HG02885 (cell line): ENCODE measurements at regions not wholly inside any gene's neighbourhood (a gene's known extent, or its start where the extent isn't known, plus 50 kb on each side); places are given as distances from the start of the nearest gene placed in this dataset.
A peak's percentile ranks its signal among the peaks of the same experiment; 100 is the strongest.

Source experiments
- ATAC-seq: cut with Tn5 transposase; IDR thresholded peaks from one replicate; pipeline ENCODE4 v1.9.1; 2021; ENCODE audit warnings: mild to moderate bottlenecking; ENCODE audit not compliant: unreplicated experiment, poor library complexity

- ATAC-seq, result no peak
Observed at GRCh38 chr2:125455110-125455509, 1200.8 kb upstream of the GYPC start.

DNA sequence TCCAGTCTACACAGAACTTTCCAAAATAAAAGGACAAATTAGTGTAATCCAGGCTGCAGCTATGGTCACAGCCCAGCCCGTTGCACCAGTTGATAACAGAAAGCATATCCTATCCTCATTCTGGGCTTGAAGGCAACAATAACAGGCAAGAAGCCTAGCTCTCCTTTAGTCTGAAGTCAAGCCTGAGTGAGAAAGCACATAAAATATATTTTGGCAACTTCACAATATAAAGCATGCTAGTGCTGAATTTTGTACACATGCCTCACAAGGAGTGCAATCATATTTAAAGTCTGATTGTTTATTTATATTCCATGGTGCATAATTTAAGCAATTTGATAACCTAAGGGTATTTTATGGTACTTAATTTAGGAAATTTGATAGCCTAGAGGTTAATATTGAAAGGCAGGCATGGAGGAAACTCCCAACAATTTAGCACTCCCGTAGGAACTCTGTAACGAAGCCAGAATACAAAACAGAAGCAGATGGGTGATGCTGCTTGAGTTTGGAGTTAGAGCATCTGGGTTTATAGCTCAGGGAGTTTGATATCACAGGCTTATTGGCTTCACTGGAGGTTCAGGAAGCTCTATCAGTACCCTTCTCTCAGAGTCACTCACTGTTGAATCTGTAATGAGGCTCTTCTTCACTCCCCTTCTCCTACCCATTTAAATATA lies 1199.1 kb upstream of the GYPC start:
- ATAC-seq, result no peak

- peak; percentile 68 for ATAC-seq
Observed at GRCh38 chr2:125471963-125472362, 1184.0 kb upstream of the GYPC start.

- ATAC-seq, result no peak
Observed at GRCh38 chr2:125479143-125479636, 1176.8 kb upstream of the GYPC start.

- ATAC-seq, result no peak
Observed at GRCh38 chr2:125490308-125490707, 1165.7 kb upstream of the GYPC start.

DNA sequence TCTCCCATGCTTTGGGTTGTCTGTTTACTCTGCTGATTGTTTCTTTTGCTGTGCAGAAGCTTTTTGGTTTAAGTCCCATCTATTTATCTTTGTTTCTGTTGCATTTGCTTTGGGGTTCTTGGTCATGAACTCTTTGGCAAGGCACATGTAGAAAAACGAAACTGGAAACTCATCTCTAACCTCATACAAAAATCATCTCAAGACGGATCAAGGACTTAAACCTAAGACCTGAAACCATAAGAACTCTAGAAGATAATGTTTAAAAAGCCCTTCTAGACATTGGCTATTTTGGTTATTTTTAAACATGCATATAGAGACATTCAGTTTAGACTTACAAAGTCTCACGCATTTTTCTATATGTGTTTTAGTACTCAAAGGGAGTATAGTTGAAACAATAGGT lies 1164.3 kb upstream of the GYPC start:
- no peak for ATAC-seq

DNA sequence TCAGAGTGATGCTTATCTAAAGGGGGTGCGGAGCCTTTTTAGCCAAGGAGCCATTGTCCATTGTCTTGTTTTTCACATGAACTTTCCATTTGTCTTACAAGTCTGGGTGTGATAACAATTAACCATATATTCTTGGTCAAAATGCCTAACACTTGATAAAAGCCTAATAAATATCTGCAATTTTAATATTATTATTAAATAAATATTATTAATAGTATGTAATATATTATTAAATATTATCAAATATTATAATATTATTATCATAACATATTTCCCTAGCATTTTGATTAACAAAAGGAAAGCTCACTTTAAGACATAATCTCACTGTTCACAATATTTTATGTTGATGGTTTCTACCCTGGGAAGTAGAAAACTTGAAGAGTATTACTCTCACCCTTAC lies 1143.6 kb upstream of the GYPC start:
- ATAC-seq, result no peak

- ATAC-seq, result peak; percentile 89
Observed at GRCh38 chr2:125516496-125517109, 1139.4 kb upstream of the GYPC start.

DNA sequence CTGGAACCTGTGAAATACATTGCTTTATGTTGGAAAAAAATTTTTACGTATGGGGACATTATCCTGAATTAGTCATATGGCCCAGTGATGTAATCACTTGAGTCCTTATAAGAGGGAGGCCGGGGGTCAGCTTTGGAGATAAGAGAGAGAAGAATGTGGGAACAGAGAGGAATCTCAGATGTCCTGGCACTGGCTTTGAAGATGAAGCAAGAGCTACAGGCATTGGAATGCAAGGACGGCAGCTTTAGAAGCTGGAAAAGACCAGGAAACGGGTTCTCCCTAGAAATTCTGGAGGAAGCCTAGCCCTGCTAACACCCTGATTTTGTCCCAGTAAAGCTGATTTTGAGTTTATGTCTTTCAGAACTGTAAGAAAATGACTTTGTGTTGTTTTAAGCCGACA lies 1129.9 kb upstream of the GYPC start:
- ATAC-seq, result no peak

GRCh38 chr2:125535089-125535488 lies 1120.9 kb upstream of the GYPC start:
- no peak for ATAC-seq

- ATAC-seq, result no peak
Observed at GRCh38 chr2:125543968-125544514, 1111.9 kb upstream of the GYPC start.

GRCh38 chr2:125553768-125554167 lies 1102.2 kb upstream of the GYPC start:
- ATAC-seq, result no peak

GRCh38 chr2:125554956-125555355 lies 1101.0 kb upstream of the GYPC start:
- no peak for ATAC-seq

DNA sequence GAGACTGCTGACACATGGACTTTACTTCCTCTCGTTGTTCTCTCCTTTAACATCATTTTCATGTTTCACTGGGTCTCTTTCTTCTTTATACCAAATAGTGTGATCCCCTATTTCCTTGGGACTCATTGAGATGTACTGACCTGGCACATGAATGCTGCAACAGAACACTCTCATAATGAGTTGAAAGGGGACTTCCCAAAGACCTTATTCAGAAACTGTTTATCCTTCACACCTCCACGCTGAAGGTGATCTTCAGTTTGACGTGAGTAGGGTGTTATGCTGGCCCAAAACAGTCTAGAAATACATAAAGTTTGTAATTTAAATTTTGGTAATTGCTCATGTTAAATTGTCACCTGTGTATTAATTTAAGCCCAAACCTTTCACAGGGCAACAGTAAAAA lies 1096.8 kb upstream of the GYPC start:
- ATAC-seq, result no peak

DNA sequence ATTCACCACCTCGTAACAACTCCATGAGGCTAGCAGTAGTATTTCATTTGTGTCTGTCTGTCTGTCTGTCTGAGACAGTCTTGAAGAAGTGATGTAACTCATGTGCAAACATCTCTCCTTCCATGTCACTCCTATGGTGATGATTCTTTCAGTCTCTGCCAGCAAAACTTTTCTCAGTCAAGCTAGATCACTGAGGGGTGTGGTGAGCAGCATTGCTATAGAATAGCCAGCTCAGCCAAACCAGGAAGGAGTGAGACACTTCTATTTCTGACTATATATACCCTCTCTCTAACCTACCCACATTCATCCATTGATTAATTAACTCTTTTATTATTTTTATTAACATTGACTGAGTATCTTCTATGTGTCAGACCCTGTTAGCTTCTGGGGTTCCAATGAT lies 1095.1 kb upstream of the GYPC start:
- ATAC-seq, result no peak

DNA sequence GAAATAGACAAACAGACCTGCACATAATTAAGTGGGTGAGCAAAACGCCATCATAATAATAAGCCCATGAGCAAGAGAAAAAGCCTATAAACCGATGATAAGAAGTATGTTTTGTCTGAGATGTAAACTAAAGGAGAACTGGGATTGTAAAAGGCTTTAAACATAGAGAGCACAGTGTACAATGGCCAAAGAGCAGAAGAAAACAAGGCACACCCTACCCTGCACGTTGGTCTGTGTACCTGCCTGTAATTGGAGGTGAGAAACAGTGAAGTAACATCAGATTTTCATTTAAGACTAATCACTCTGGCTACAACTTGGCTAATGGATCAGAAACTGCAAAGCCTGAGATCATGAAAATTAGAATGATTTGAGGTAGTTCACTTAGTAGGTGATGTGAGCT lies 1094.7 kb upstream of the GYPC start:
- no peak for ATAC-seq

DNA sequence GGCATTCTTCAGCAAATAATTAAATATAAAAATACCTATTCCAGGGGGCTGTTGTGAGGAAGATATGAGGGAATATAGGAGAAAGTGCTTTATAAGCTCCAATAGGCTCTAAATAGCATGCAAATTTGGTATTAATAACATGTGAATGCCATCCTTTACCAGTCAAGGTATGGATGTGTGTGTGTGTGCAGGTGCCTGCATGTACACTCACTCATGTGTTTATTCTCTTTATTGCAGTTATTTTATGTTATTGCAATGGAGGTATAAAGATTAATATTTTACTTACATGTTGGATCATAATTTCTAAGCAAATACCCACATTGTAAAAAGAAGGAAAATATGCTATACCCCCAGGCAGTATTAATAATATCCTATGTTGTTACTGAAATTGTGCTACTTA lies 1093.0 kb upstream of the GYPC start:
- ATAC-seq, result no peak

GRCh38 chr2:125564471-125564870 lies 1091.5 kb upstream of the GYPC start:
- no peak for ATAC-seq

GRCh38 chr2:125566422-125566821 lies 1089.5 kb upstream of the GYPC start:
- ATAC-seq, result no peak

DNA sequence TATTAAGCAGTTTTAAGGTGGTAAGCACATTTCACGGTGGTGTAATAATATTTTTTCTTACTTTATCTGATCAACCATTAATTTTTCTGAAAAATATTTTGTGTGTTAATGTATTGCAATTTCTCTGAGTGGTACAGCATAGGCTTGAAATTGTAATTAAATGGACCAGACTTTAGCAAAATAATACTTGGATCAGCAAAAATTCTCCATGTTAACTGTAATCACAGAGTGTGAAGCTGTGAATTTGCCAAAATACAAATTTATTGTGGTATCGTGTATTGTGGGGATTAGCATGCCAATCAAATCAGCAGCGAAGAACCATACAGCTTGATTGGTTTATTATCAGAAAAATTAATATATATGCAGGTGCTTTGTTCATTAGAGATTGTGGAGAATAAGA lies 1088.9 kb upstream of the GYPC start:
- no peak for ATAC-seq

GRCh38 chr2:125572660-125573059 lies 1083.3 kb upstream of the GYPC start:
- no peak for ATAC-seq

DNA sequence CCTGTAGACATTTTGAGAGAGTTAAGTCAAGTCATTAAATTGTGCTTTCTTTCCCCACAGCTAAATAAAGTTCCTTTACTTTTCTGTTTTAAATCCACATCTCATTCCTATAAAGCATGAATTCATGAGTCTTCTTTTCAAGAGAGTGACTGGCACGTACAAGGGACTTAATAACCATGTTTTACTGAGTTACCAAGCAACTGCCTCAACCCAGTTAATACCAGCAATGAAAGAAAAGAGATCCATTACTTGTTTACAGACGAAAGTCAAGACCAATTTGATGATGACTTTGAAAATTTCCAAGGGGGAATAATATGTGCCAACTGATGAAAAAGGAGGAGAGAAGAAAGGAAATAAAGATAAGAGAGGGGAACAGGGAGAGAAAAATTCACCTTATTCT lies 1082.5 kb upstream of the GYPC start:
- no peak for ATAC-seq
